ENCODE measurements at regions not wholly inside any gene's neighbourhood (a gene's known extent, or its start where the extent isn't known, plus 50 kb on each side); places are given as distances from the start of the nearest gene placed in this dataset.

DNA sequence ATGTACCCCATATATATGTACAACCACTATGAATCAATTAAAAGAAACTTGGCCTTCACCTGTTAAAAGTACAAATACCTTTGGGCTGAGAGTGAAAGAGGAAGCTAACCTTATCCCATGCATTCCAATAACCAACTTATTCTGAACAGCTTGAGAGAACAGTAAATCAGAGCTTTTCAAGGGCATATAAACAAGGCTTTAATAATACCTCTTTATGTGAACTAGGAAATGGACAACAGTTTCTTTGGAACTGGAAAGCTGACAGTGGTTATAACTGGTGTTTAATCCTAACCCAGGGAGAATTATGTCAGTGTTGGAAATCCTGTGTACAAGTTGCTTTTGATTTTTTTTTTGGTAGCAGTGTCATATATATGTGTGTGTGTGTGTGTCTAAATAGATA, 170.5 kb downstream of the TFAP2B start:
- TF ChIP-seq, protein P1, sequence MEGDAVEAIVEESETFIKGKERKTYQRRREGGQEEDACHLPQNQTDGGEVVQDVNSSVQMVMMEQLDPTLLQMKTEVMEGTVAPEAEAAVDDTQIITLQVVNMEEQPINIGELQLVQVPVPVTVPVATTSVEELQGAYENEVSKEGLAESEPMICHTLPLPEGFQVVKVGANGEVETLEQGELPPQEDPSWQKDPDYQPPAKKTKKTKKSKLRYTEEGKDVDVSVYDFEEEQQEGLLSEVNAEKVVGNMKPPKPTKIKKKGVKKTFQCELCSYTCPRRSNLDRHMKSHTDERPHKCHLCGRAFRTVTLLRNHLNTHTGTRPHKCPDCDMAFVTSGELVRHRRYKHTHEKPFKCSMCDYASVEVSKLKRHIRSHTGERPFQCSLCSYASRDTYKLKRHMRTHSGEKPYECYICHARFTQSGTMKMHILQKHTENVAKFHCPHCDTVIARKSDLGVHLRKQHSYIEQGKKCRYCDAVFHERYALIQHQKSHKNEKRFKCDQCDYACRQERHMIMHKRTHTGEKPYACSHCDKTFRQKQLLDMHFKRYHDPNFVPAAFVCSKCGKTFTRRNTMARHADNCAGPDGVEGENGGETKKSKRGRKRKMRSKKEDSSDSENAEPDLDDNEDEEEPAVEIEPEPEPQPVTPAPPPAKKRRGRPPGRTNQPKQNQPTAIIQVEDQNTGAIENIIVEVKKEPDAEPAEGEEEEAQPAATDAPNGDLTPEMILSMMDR (IDR thresholded peaks at IDR 0.05), result no peak
- no peak for TF ChIP-seq EZH2phosphoT487 (IDR thresholded peaks at IDR 0.05)
